22Rv1 (cell line): ENCODE measurements at regions not wholly inside any gene's neighbourhood (a gene's known extent, or its start where the extent isn't known, plus 50 kb on each side); places are given as distances from the start of the nearest gene placed in this dataset.

Experiments used
- CTCF ChIP-seq: fragments of 450-650 bp; IDR thresholded peaks from 2 replicates; pipeline ENCODE4 v1.5.1; 2017; ENCODE audit warnings: mild to moderate bottlenecking
- ZFX ChIP-seq: fragments of 450-650 bp; IDR thresholded peaks from 2 replicates; pipeline ENCODE4 v1.6.1; 2017; ENCODE audit warnings: antibody characterized with exemption, borderline replicate concordance

DNA sequence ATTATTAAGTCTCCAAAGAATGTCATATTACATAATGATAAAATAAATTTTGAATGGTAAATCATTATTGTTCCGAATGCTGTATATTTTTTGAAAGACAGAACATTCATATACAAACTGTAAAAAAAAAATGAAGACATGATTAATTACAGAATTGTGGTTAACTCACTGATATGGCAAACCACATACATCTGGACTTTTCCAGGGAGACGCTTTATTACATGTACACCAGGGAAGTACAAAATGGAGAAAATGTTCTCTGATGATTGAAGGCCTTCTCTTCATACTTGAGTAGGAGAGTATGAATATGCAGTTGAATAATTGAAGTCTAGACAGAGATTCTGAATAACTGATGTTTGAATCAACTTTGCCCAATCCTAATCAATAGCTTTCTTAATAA lies 1886.9 kb downstream of the EFNA5 start:
- TF ChIP-seq CTCF: no peak
- TF ChIP-seq ZFX: no peak
